ENCODE measurements at regions not wholly inside any gene's neighbourhood (a gene's known extent, or its start where the extent isn't known, plus 50 kb on each side); places are given as distances from the start of the nearest gene placed in this dataset.

DNA sequence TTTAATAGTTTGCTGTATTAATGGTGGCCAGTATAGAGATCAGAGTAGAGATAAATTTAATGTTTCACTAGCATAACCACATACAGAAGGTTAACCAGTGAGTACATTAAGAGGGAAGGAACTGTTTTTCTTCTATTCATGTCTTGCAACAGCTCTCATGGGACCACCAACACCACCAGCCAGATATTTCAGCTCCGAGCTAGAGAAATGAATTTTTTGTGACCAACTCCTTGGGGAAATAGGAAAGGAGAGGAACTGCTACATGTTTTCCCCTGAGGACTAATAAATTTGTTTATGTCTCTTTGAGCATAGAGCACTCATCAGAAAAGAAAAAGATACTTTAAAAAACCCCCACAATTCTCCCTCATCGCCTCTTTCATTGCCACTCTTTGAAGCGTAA, 247.5 kb downstream of the MBNL1 start:
- Histone ChIP-seq H3K4me3 (ENCODE audit: low read depth, low read length) (no peak overlapping the region), H3K36me3 (ENCODE audit: control insufficient read depth, insufficient read depth, low read length) (no peaks in the 10 kb centered on the region), H3K27me3 (ENCODE audit: control insufficient read depth, insufficient read depth, low read length) (no peaks in the 10 kb centered on the region)
- no peak for FAIRE-seq
- TF ChIP-seq, protein P1, sequence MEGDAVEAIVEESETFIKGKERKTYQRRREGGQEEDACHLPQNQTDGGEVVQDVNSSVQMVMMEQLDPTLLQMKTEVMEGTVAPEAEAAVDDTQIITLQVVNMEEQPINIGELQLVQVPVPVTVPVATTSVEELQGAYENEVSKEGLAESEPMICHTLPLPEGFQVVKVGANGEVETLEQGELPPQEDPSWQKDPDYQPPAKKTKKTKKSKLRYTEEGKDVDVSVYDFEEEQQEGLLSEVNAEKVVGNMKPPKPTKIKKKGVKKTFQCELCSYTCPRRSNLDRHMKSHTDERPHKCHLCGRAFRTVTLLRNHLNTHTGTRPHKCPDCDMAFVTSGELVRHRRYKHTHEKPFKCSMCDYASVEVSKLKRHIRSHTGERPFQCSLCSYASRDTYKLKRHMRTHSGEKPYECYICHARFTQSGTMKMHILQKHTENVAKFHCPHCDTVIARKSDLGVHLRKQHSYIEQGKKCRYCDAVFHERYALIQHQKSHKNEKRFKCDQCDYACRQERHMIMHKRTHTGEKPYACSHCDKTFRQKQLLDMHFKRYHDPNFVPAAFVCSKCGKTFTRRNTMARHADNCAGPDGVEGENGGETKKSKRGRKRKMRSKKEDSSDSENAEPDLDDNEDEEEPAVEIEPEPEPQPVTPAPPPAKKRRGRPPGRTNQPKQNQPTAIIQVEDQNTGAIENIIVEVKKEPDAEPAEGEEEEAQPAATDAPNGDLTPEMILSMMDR (IDR thresholded peaks at IDR 0.05; ENCODE audit: insufficient read depth, low read length, severe bottlenecking) = no peak
- DNase-seq (ENCODE audit: low read depth) = no peak

DNA sequence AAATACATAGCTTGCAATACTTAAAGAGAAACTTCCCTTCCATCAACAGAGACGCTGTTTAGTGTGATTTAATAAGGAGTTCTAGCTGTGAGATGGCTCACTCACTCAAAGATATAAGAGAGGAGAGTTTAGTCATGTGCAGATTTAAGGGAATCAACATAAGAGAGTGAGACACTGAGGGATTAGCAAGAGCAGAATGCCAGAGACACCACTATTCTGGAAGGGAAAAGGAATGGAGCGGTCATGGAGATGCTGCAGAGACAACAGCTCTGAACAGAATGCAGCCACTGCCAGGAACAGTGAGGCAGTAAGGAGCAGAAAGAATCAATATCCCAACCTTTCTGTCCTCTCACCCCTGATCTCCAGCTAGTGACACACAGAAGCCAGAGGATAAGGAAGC, 248.8 kb downstream of the MBNL1 start:
- TF ChIP-seq, protein P1 (IDR thresholded peaks at IDR 0.05; ENCODE audit: insufficient read depth, low read length, severe bottlenecking) = no peak
- no peak for FAIRE-seq

DNA sequence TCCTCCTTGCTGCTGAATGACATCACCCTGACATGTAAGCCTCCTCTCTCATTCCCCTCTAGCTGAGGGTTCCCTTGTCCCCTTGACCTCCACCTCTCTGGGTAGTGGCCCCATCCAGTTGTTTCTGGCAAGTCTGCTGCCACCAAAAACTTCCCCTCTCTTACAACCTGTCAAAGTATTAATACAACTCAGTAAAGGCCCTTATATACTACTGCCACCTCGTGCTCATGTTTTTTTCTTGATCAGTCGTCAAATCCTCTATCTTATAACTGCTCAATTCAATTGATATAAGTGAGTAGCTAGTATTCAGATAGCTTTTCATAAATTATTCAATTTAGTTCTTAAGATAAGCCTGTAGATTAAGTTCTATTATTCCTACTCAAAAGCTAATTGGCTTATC, 249.6 kb downstream of the MBNL1 start:
- TF ChIP-seq, protein P1 (IDR thresholded peaks at IDR 0.05; ENCODE audit: insufficient read depth, low read length, severe bottlenecking) = no peak
- FAIRE-seq = no peak
- no peak for DNase-seq (ENCODE audit: low read depth)
- Histone ChIP-seq H3K36me3 (ENCODE audit: control insufficient read depth, insufficient read depth, low read length) (no peaks in the 10 kb centered on the region), H3K4me3 (ENCODE audit: low read depth, low read length) (no peak overlapping the region), H3K27me3 (ENCODE audit: control insufficient read depth, insufficient read depth, low read length) (no peaks in the 10 kb centered on the region)

More for the DNA sequence above, 248.8 kb downstream of the MBNL1 start:
- Histone ChIP-seq H3K4me3 (ENCODE audit: low read depth, low read length) (no peak overlapping the region), H3K27me3 (ENCODE audit: control insufficient read depth, insufficient read depth, low read length) (no peaks in the 10 kb centered on the region), H3K36me3 (ENCODE audit: control insufficient read depth, insufficient read depth, low read length) (no peaks in the 10 kb centered on the region)
- no peak for DNase-seq (ENCODE audit: low read depth)

DNA sequence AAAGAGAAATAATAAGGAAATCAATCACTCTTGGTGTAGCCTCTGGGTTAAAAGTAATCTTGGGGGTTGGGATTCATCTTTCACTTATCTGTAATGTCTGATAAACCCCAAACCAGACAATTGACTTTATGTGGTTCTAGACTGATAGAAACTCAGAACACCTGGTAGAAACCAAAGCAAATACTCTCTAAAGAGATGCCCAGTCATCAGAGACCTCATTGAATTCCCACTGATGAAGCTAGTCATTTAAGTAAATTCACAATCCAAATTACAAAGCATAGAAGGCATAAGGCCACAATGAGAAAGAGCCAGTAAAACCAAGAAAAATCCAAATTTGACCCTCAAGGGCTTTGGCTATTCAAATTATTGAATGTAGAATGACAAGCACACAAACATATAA, 250.6 kb downstream of the MBNL1 start:
- DNase-seq (ENCODE audit: low read depth) = no peak
- Histone ChIP-seq H3K27me3 (ENCODE audit: control insufficient read depth, insufficient read depth, low read length) (no peaks in the 10 kb centered on the region), H3K36me3 (ENCODE audit: control insufficient read depth, insufficient read depth, low read length) (no peaks in the 10 kb centered on the region), H3K4me3 (ENCODE audit: low read depth, low read length) (no peak overlapping the region)
- no peak for FAIRE-seq
- TF ChIP-seq, protein P1 (IDR thresholded peaks at IDR 0.05; ENCODE audit: insufficient read depth, low read length, severe bottlenecking) = no peak

DNA sequence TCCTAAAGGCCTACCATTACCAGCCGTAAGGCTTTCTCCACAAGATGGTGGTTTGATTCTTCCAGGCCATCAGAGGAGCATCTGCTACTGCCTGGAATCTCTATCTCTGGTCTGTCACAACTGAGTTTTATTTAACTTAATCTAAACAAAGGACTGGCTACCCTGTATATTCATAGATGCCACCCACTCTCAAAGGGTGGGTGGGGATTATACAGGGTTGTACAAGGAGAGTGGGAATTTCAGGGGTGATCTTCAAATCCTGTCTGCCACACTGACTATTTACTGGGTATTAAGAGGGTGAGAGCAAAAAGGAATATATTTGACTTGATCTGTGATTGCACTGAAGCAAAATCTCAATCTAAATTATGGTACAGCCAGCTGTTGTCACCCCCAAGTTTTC, 253.3 kb downstream of the MBNL1 start:
- TF ChIP-seq, protein P1 (IDR thresholded peaks at IDR 0.05; ENCODE audit: insufficient read depth, low read length, severe bottlenecking) = no peak
- Histone ChIP-seq H3K36me3 (ENCODE audit: control insufficient read depth, insufficient read depth, low read length) (no peaks in the 10 kb centered on the region), H3K27me3 (ENCODE audit: control insufficient read depth, insufficient read depth, low read length) (no peaks in the 10 kb centered on the region), H3K4me3 (ENCODE audit: low read depth, low read length) (no peak overlapping the region)
- no peak for DNase-seq (ENCODE audit: low read depth)
- no peak for FAIRE-seq

All from bronchial epithelial cell (primary cell).